RKO (cell line): ENCODE measurements at regions not wholly inside any gene's neighbourhood (a gene's known extent, or its start where the extent isn't known, plus 50 kb on each side); places are given as distances from the start of the nearest gene placed in this dataset.
"Not testable (repeated sequence)": the region's sequence is repeated elsewhere in the genome, so short reads cannot be mapped to it uniquely, and the experiment has no call there.

Experiments used
- DNase-seq: peaks from one replicate; pipeline ENCODE4 v3.0.0-alpha.2; 2016; ENCODE audit warnings: low spot score

GRCh38 chr4:141290771-141291170 is 70.1 kb downstream of the ZNF330 start:
- no peak for DNase-seq

GRCh38 chr4:141294306-141294705 is 73.6 kb downstream of the ZNF330 start:
- DNase-seq = no peak

GRCh38 chr4:141301216-141301615 is 80.5 kb downstream of the ZNF330 start:
- no peak for DNase-seq

GRCh38 chr4:141302924-141303323 is 82.2 kb downstream of the ZNF330 start:
- DNase-seq = no peak

GRCh38 chr4:141304346-141304745 is 83.7 kb downstream of the ZNF330 start:
- no peak for DNase-seq

GRCh38 chr4:141306331-141306730 is 85.6 kb downstream of the ZNF330 start:
- DNase-seq = no peak

GRCh38 chr4:141307241-141307689 is 86.6 kb downstream of the ZNF330 start:
- peak; percentile 66 for DNase-seq

- DNase-seq = no peak
These were observed 89.2 kb downstream of the ZNF330 start for GRCh38 chr4:141309874-141310273.

- DNase-seq = no peak
These were observed 90.8 kb downstream of the ZNF330 start for GRCh38 chr4:141311246-141312204.

- DNase-seq = no peak
These were observed 93.9 kb downstream of the ZNF330 start for GRCh38 chr4:141314627-141315026.

GRCh38 chr4:141328560-141329173 is 108.0 kb downstream of the ZNF330 start:
- no peak for DNase-seq

GRCh38 chr4:141329174-141329569 is 108.5 kb downstream of the ZNF330 start:
- DNase-seq = no peak

GRCh38 chr4:141330616-141331015 is 109.9 kb downstream of the ZNF330 start:
- no peak for DNase-seq

- no peak for DNase-seq
These were observed 111.1 kb downstream of the ZNF330 start for GRCh38 chr4:141331534-141332358.

- DNase-seq = not testable (repeated sequence)
These were observed 111.9 kb downstream of the ZNF330 start for GRCh38 chr4:141332359-141333181.

- not testable (repeated sequence) for DNase-seq
These were observed 112.9 kb downstream of the ZNF330 start for GRCh38 chr4:141333456-141334230.

GRCh38 chr4:141335166-141335565 is 114.5 kb downstream of the ZNF330 start:
- DNase-seq = no peak

- DNase-seq = no peak
These were observed 117.5 kb downstream of the ZNF330 start for GRCh38 chr4:141338238-141338637.

GRCh38 chr4:141339391-141339790 is 118.7 kb downstream of the ZNF330 start:
- no peak for DNase-seq

- no peak for DNase-seq
These were observed 119.3 kb downstream of the ZNF330 start for GRCh38 chr4:141339966-141340365.

GRCh38 chr4:141340458-141340857 is 119.8 kb downstream of the ZNF330 start:
- no peak for DNase-seq
